HCT116 (cell line): ENCODE measurements at regions not wholly inside any gene's neighbourhood (a gene's known extent, or its start where the extent isn't known, plus 50 kb on each side); places are given as distances from the start of the nearest gene placed in this dataset.

Experiments
- ATAC-seq: fragments of 200-7000 bp; cut with Tn5 transposase; 2 replicates; pipeline ENCODE4 v1.9.1; 2020; ENCODE audit warnings: mild to moderate bottlenecking, moderate library complexity
- BruUV-seq: library from RNA; stranded (reverse); fragments of 400-500 nt; replicated peaks from 2 replicates; lab custom pipeline; 2021; lab: Mats Ljungman, UMichigan
- CTCF ChIA-PET: fragments of 300-600 bp; sonication (Branson Sonifier 250); formaldehyde crosslinking; loops from one replicate; lab custom pipeline; 2021; ENCODE audit warnings: antibody characterized with exemption; lab: Charles Lee
- POLR2A ChIA-PET: fragments of 300-600, 350-600 bp; sonication (Branson Sonifier 250); formaldehyde crosslinking; loops from one replicate; lab custom pipeline; 2021; ENCODE audit warnings: antibody characterized with exemption; lab: Charles Lee
- RAD21 ChIA-PET, 2 experiments: fragments of 300-600 bp; sonication (Branson Sonifier 250); formaldehyde crosslinking; loops; one replicate each; lab custom pipeline; 2023; ENCODE audit warnings: low total read pairs in 2 of 2; ENCODE audit not compliant: uncharacterized antibody in 2 of 2, unreplicated experiment in 2 of 2, low non-redundant PET in 1 of 2; lab: Charles Lee
- DNase-seq: peaks from one replicate; pipeline ENCODE4 v3.0.0-alpha.2; 2010; ENCODE audit warnings: low read depth, low spot score
- H2AFZ ChIP-seq: fragments of 200-600 bp; shearing (Covaris generic), sonication (generic); 2 replicates; pipeline ENCODE4 v1.6.1; 2017; ENCODE audit warnings: low read depth, mixed run types, mixed read lengths, antibody characterized with exemption, low read length; ENCODE audit not compliant: poor library complexity, severe bottlenecking
- H3K27ac ChIP-seq: 2 replicates; pipeline ENCODE4 v1.5.1; 2012; ENCODE audit warnings: low read depth, low read length
- H3K27me3 ChIP-seq: fragments of 200-600 bp; sonication (generic); 2 replicates; pipeline ENCODE4 v1.6.1; 2016; ENCODE audit warnings: mixed run types, low read length, mixed read lengths; ENCODE audit not compliant: insufficient read depth
- H3K36me3 ChIP-seq, 2 experiments: fragments of 200-500 bp in 1 of 2; fragments of 200-600 bp in 1 of 2; sonication (Bioruptor generic) in 1 of 2; sonication (generic) in 1 of 2; 2 replicates each; pipeline versions ENCODE4 v1.5.1 to v1.6.1; 2014 to 2016; ENCODE audit warnings: low read length in 2 of 2, inconsistent platforms in 1 of 2, mixed read lengths in 1 of 2, mixed run types in 1 of 2; ENCODE audit not compliant: insufficient read depth in 2 of 2, control insufficient read depth in 1 of 2
- H3K4me1 ChIP-seq, 2 experiments: fragments of 200-600 bp in 1 of 2; sonication (generic) in 1 of 2; 2 replicates each; pipeline versions ENCODE4 v1.5.1 to v1.6.1; 2012 to 2017; ENCODE audit warnings: low read length in 2 of 2, inconsistent platforms in 1 of 2, mild to moderate bottlenecking in 1 of 2, mixed read lengths in 1 of 2, mixed run types in 1 of 2, moderate library complexity in 1 of 2; ENCODE audit not compliant: insufficient read depth in 2 of 2, control insufficient read depth in 1 of 2
- H3K4me2 ChIP-seq: fragments of 200-600 bp; sonication (generic); 2 replicates; pipeline ENCODE4 v1.6.1; 2017; ENCODE audit warnings: mixed run types, low read length, mixed read lengths
- H3K4me3 ChIP-seq, 2 experiments: fragments of 200-600 bp in 1 of 2; sonication (generic) in 1 of 2; replicated peaks in 1 of 2; 2 replicates each; pipeline ENCODE4 v1.5.1; 2011 to 2016; ENCODE audit warnings: low read length in 2 of 2, control low read depth in 1 of 2, low read depth in 1 of 2, mild to moderate bottlenecking in 1 of 2, mixed read lengths in 1 of 2, mixed run types in 1 of 2
- H3K79me2 ChIP-seq: fragments of 200-600 bp; sonication (generic); 2 replicates; pipeline ENCODE4 v1.6.1; 2017; ENCODE audit warnings: mild to moderate bottlenecking, mixed run types, low read length, moderate library complexity, mixed read lengths; ENCODE audit not compliant: insufficient read depth
- H3K9ac ChIP-seq: fragments of 200-600 bp; sonication (generic); 2 replicates; pipeline ENCODE4 v1.6.1; 2016; ENCODE audit warnings: low read length, mixed read lengths
- H3K9me2 ChIP-seq: fragments of 200-600 bp; sonication (generic), shearing (Covaris generic); 2 replicates; pipeline ENCODE4 v1.6.1; 2017; ENCODE audit warnings: mixed run types, mild to moderate bottlenecking, moderate library complexity; ENCODE audit not compliant: insufficient read depth
- H3K9me3 ChIP-seq, 2 experiments: fragments of 200-500 bp in 1 of 2; fragments of 200-600 bp in 1 of 2; sonication (Bioruptor generic) in 1 of 2; sonication (generic) in 1 of 2; 2 replicates each; pipeline ENCODE4 v1.6.1; 2014 to 2017; ENCODE audit warnings: low read length in 2 of 2, mixed read lengths in 2 of 2, inconsistent platforms in 1 of 2, low read depth in 1 of 2, mild to moderate bottlenecking in 1 of 2, mixed run types in 1 of 2, moderate library complexity in 1 of 2; ENCODE audit not compliant: control insufficient read depth in 1 of 2, insufficient read depth in 1 of 2
- H4K20me1 ChIP-seq: fragments of 200-600 bp; sonication (generic), shearing (Covaris generic); 2 replicates; pipeline ENCODE4 v1.6.1; 2017; ENCODE audit warnings: mixed run types, mild to moderate bottlenecking, moderate library complexity; ENCODE audit not compliant: insufficient read depth
- ATF3 ChIP-seq: IDR thresholded peaks from 2 replicates; pipeline ENCODE4 v1.6.1; 2012
- CBX3 ChIP-seq: IDR thresholded peaks from 2 replicates; pipeline ENCODE4 v1.6.1; 2012; ENCODE audit warnings: low read depth
- EGR1 ChIP-seq: IDR thresholded peaks from 2 replicates; pipeline ENCODE4 v1.6.1; 2012; ENCODE audit warnings: low read depth
- ELF1 ChIP-seq: IDR thresholded peaks from 2 replicates; pipeline ENCODE4 v1.6.1; 2012; ENCODE audit warnings: low read depth, borderline replicate concordance
- EZH2 ChIP-seq: fragments of 200-600 bp; sonication (generic); IDR thresholded peaks from 2 replicates; pipeline ENCODE4 v1.6.1; 2017; ENCODE audit warnings: antibody characterized with exemption, mixed run types
- EZH2phosphoT487 ChIP-seq: fragments of 200-600 bp; IDR thresholded peaks from 2 replicates; pipeline ENCODE4 v1.6.1; 2018; ENCODE audit warnings: antibody characterized with exemption, borderline replicate concordance
- FOSL1 ChIP-seq: IDR thresholded peaks from 2 replicates; pipeline ENCODE4 v1.6.1; 2012; ENCODE audit warnings: low read depth
- JUND ChIP-seq: IDR thresholded peaks from 2 replicates; pipeline ENCODE4 v1.6.1; 2012
- POLR2A ChIP-seq: IDR thresholded peaks from 2 replicates; pipeline ENCODE4 v1.7.0; 2011; ENCODE audit warnings: borderline replicate concordance; ENCODE audit not compliant: insufficient read depth, insufficient read length; ENCODE audit errors: extremely low read depth
- POLR2AphosphoS5 ChIP-seq: IDR thresholded peaks from 2 replicates; pipeline ENCODE4 v1.6.1; 2011; ENCODE audit warnings: mild to moderate bottlenecking, low read depth, low read length, moderate library complexity
- REST ChIP-seq: IDR thresholded peaks from 2 replicates; pipeline ENCODE4 v1.6.1; 2012; ENCODE audit warnings: low read depth
- SIN3A ChIP-seq: IDR thresholded peaks from 2 replicates; pipeline ENCODE4 v1.6.1; 2012; ENCODE audit warnings: low read depth
- SP1 ChIP-seq: IDR thresholded peaks from 2 replicates; pipeline ENCODE4 v1.6.1; 2012; ENCODE audit warnings: low read depth
- SRF ChIP-seq: IDR thresholded peaks from 2 replicates; pipeline ENCODE4 v1.6.1; 2012; ENCODE audit warnings: low read depth
- TCF7L2 ChIP-seq: IDR thresholded peaks from 2 replicates; pipeline ENCODE4 v1.7.0; 2011; ENCODE audit warnings: borderline replicate concordance, inconsistent platforms; ENCODE audit not compliant: insufficient read depth, insufficient read length; ENCODE audit errors: extremely low read depth
- YY1 ChIP-seq: IDR thresholded peaks from 2 replicates; pipeline ENCODE4 v1.6.1; 2011; ENCODE audit warnings: low read length, low read depth, moderate library complexity, mild to moderate bottlenecking; ENCODE audit not compliant: insufficient replicate concordance; ENCODE audit errors: extremely low read depth
- ZBTB33 ChIP-seq: IDR thresholded peaks from 2 replicates; pipeline ENCODE4 v1.6.1; 2011; ENCODE audit warnings: mild to moderate bottlenecking, low read length, moderate library complexity; ENCODE audit not compliant: insufficient replicate concordance; ENCODE audit errors: extremely low read depth
- ZFX ChIP-seq: fragments of 450-650 bp; IDR thresholded peaks from 2 replicates; pipeline ENCODE4 v1.6.1; 2017
- ZNF274 ChIP-seq: fragments of 200-500 bp; sonication (Bioruptor generic); IDR thresholded peaks from 2 replicates; pipeline ENCODE4 v1.6.1; 2014; ENCODE audit warnings: mild to moderate bottlenecking, low read depth, low read length, inconsistent platforms
- intact Hi-C: fragments of 100-400 bp; cut with micrococcal nuclease; formaldehyde crosslinking; loops from 2 replicates; pipeline ENCODE4 v1.10.0; 2022

GRCh38 chr4:145295547-145295946, 115.2 kb upstream of the OTUD4 start:
- no peak for TF ChIP-seq ZBTB33
- no peak for TF ChIP-seq EZH2
- no peak for TF ChIP-seq FOSL1
- TF ChIP-seq YY1, result no peak
- no peak for TF ChIP-seq POLR2AphosphoS5
- no peak for TF ChIP-seq JUND
- no peak for TF ChIP-seq REST
- TF ChIP-seq CBX3, result no peak
- no peak for TF ChIP-seq ZNF274
- no peak for TF ChIP-seq ATF3
- no peak for TF ChIP-seq EZH2phosphoT487
- no peak for TF ChIP-seq POLR2A
- TF ChIP-seq EGR1, result no peak
- TF ChIP-seq TCF7L2, result no peak
- no peak for TF ChIP-seq ELF1
- no peak for TF ChIP-seq SP1
- no peak for TF ChIP-seq SIN3A
- TF ChIP-seq ZFX, result no peak
- TF ChIP-seq SRF, result no peak
- Histone ChIP-seq H2AFZ (no peak overlapping the region), H3K27me3 (no peaks in the 10 kb centered on the region), H3K9ac (no peak overlapping the region), H3K4me2 (no peak overlapping the region), H3K9me2 (no peaks in the 10 kb centered on the region), H3K9me3 (no peaks in the 10 kb centered on the region), H3K4me1 (peaks cover 11 to 18% of the 10 kb centered on the region in 2 experiments; a peak in 3 of 4 replicates), H4K20me1 (no peaks in the 10 kb centered on the region), H3K36me3 (no peaks in the 10 kb centered on the region), H3K27ac (no peak overlapping the region), H3K4me3 (no peak overlapping the region), H3K79me2 (no peaks in the 10 kb centered on the region)
- intact Hi-C loops, result no loop called here
- no peak for ATAC-seq
- DNase-seq, result no peak
- RAD21 ChIA-PET, result no interaction called here
- POLR2A ChIA-PET, result no interaction called here
- BruUV-seq, result no TSS peak
- CTCF ChIA-PET, result no interaction called here
